AG10803 (cell line): ENCODE measurements at regions not wholly inside any gene's neighbourhood (a gene's known extent, or its start where the extent isn't known, plus 50 kb on each side); places are given as distances from the start of the nearest gene placed in this dataset.
A peak's percentile ranks its signal among the peaks of the same experiment; 100 is the strongest.

ENCODE experiments used
- DNase-seq: peaks from one replicate; pipeline ENCODE4 v3.0.0; 2010; ENCODE audit warnings: low read depth
- H3K4me3 ChIP-seq: 2 replicates; pipeline ENCODE4 v1.5.1; 2011; ENCODE audit warnings: mild to moderate bottlenecking, low read length, control low read depth
- CTCF ChIP-seq: conservative IDR thresholded peaks from 2 replicates; pipeline ENCODE4 v1.5.1; 2011; ENCODE audit warnings: mild to moderate bottlenecking, low read length, control low read depth, inconsistent platforms

DNA sequence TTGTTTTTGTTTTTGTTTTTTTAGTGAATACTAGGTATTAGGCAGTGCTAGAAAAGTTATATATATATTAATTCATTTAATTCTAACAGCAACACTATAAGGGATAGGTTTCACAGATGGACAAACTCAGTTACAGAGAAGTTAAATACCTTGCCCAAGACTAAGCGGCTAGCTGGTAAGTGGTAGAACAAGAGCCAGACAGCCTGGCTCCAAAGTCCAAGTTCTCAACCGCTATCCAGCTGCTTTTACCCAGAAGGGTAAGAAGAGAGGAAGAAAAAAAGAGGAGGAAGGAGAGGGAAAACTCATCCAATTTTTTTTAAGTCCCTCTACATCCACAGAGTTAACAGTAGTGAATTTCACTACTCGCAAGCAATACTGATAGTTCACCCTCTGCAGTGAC lies 217.0 kb downstream of the SPRY2 start:
- no peak overlapping the region for H3K4me3 ChIP-seq
- no peak for TF ChIP-seq CTCF
- DNase-seq, result no peak

- no peak for DNase-seq
- TF ChIP-seq CTCF, result no peak
- H3K4me3 ChIP-seq, result no peak overlapping the region
Observed at GRCh38 chr13:80121038-80121437, 219.9 kb downstream of the SPRY2 start.

- no peak overlapping the region for H3K4me3 ChIP-seq
- no peak for TF ChIP-seq CTCF
- DNase-seq, result no peak
Observed at GRCh38 chr13:80118506-80118905, 222.4 kb downstream of the SPRY2 start.

DNA sequence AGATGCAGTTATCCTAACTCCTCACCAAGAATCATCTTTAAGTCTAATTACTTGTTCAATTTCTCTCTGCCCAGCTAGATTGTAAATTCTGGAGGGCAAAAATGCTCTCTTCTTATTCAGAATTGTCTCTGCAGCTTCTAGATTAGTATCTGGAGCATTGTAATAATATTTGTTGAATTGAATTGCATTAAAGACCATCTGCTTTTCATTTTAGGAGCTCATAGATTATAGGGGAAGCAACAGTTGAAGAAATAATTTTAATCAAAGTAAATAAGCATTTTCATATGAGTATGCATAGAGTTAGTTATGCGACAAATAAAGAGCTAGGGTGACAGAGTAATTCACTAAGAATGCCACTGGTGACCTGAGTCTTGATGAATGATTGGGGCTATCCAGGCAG lies 222.8 kb downstream of the SPRY2 start:
- DNase-seq, result no peak
- TF ChIP-seq CTCF, result no peak
- no peak overlapping the region for H3K4me3 ChIP-seq

DNA sequence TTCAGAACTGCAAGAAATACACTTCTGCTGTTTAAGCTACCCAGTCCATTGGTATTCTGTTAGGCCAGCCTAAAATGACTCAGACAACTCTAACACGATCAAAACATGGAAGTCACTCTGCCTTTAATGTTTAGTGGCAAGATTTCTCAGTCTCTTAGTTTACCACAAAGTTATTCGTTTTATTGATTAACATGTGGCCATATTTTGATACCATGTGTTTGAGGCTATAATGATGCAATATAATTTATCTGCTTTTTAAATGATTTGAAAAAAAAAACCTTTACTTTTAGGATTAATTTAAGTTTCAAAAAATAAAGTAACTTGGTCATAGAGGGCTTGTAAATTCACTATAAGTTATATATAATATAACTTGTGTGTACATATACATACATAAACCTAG lies 223.4 kb downstream of the SPRY2 start:
- DNase-seq, result no peak
- no peak for TF ChIP-seq CTCF
- no peak overlapping the region for H3K4me3 ChIP-seq

- peak; percentile 81 for DNase-seq
- H3K4me3 ChIP-seq, result no peak overlapping the region
- no peak for TF ChIP-seq CTCF
Observed at GRCh38 chr13:80116107-80116506, 224.8 kb downstream of the SPRY2 start.

DNA sequence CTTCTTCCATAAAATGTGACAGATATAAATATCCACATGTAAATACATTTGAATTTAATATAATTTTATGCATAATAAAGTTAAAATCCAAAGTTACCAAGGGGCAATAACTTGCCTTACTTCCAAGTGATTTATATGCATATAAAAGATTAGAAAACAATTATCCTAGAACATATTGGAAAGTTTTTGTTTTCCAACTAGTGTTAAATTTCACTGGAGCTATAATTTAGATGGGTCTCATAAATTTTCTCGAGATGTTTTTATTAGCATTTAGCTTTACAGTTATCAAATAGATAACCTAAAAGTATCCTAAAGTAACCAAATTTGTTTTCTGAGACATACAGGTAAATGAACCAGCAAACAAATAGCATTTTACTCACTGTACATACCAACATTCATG lies 225.3 kb downstream of the SPRY2 start:
- H3K4me3 ChIP-seq, result no peak overlapping the region
- DNase-seq, result no peak
- no peak for TF ChIP-seq CTCF
